BJ (cell line): ENCODE measurements at regions not wholly inside any gene's neighbourhood (a gene's known extent, or its start where the extent isn't known, plus 50 kb on each side); places are given as distances from the start of the nearest gene placed in this dataset.

Experiments
- CTCF ChIA-PET: fragments of 350-600 bp; formaldehyde crosslinking; extraction: SDS; loops from one replicate; lab custom pipeline; 2021; ENCODE audit warnings: antibody characterized with exemption, inconsistent platforms; lab: Yijun Ruan, JAX
- POLR2A ChIA-PET: fragments of 300-600 bp; sonication (Branson Sonifier 250); formaldehyde crosslinking; extraction: SDS; loops from one replicate; lab custom pipeline; 2021; ENCODE audit warnings: antibody characterized with exemption; lab: Charles Lee
- DNase-seq: peaks from one replicate; pipeline ENCODE4 v3.0.0-alpha.2; 2011; ENCODE audit warnings: low read depth
- H3K27me3 ChIP-seq: 2 replicates; pipeline ENCODE4 v1.6.0; 2011; ENCODE audit warnings: low read length; ENCODE audit not compliant: control insufficient read depth, insufficient read depth
- H3K36me3 ChIP-seq: 2 replicates; pipeline ENCODE4 v1.5.1; 2011; ENCODE audit warnings: low read length; ENCODE audit not compliant: control insufficient read depth, insufficient read depth
- H3K4me3 ChIP-seq: 2 replicates; pipeline ENCODE4 v1.5.1; 2011; ENCODE audit warnings: low read depth, mild to moderate bottlenecking, control low read depth, low read length
- TF ChIP-seq, protein P1 (sequence below): IDR thresholded peaks from 2 replicates; pipeline ENCODE4 v1.5.1; 2011; ENCODE audit warnings: low read depth, mild to moderate bottlenecking, control low read depth, inconsistent platforms, low read length, moderate library complexity; ENCODE audit not compliant: insufficient read depth

DNA sequence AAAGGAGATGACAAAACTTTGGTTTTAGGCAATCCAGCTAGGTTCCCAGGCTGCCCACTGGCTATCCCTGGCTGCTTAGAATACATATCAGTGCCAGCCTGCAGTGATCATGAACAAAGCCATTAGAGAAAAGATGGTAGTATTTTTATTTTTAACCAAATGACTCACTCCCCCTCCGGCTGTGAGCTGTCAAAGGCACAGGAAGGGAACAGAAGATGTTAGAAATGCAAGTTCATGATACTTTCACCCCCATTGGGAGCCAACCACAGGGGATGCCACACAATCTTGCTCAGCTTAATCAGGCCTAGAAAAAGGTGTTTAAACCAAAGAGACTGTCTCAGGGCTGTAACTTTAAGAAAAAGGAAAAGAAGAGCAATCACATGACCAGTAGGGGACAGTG lies 70.3 kb upstream of the ASTN2 start:
- POLR2A ChIA-PET, result no interaction called here
- no peak for DNase-seq

DNA sequence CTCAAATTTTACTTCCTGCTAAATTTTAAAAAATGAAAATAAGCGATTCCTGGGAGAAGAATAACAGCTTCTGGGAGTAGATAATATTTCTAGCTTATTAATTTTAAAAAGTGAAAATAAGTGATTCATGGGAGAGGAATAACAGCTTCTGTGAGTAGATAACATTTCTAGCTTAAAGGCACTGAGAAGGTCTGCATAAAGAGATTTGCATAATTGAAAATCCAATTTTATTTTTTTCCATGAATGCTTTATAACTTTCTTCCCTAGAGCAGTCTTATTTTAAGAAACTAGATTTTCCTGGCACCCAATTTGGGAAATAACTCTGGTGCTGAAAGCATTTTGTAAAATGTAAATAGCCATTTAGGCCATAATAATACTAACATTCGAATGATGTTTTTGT lies 65.9 kb upstream of the ASTN2 start:
- ChIA-PET CTCF (no interaction called here), POLR2A (no interaction called here)
- DNase-seq, result no peak
- H3K27me3 ChIP-seq, result no peaks in the 10 kb centered on the region
- TF ChIP-seq, protein P1, sequence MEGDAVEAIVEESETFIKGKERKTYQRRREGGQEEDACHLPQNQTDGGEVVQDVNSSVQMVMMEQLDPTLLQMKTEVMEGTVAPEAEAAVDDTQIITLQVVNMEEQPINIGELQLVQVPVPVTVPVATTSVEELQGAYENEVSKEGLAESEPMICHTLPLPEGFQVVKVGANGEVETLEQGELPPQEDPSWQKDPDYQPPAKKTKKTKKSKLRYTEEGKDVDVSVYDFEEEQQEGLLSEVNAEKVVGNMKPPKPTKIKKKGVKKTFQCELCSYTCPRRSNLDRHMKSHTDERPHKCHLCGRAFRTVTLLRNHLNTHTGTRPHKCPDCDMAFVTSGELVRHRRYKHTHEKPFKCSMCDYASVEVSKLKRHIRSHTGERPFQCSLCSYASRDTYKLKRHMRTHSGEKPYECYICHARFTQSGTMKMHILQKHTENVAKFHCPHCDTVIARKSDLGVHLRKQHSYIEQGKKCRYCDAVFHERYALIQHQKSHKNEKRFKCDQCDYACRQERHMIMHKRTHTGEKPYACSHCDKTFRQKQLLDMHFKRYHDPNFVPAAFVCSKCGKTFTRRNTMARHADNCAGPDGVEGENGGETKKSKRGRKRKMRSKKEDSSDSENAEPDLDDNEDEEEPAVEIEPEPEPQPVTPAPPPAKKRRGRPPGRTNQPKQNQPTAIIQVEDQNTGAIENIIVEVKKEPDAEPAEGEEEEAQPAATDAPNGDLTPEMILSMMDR, result no peak
- no peak overlapping the region for H3K4me3 ChIP-seq
- no peaks in the 10 kb centered on the region for H3K36me3 ChIP-seq

More for the DNA sequence above, 70.3 kb upstream of the ASTN2 start:
- Histone ChIP-seq H3K27me3 (no peaks in the 10 kb centered on the region), H3K36me3 (no peaks in the 10 kb centered on the region), H3K4me3 (no peak overlapping the region)
- TF ChIP-seq, protein P1, result no peak
- CTCF ChIA-PET, result interaction anchor here (1.2 kb wide), 1 partner anchor 23 kb away, joined by 3 read pairs; no protein-coding TSS in a partner anchor

DNA sequence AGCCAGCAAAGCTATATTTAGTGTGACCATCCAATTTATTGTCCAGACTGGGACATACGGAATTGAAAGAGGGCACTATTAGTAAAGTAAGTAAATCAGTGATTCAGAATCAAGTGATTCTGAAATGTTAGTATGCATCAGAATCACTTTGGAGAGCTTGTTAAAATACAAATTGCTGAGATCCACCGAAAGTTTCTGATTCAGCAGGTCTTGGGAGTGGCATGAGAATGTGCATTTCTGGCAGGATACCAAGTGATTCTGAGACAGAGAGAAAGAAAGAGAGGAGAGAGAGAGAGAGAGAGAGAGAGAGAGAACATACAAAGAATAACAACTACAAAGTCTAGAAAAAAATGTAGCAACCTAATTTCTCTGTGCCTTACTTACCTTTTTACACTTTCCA lies 65.4 kb upstream of the ASTN2 start:
- TF ChIP-seq, protein P1, result no peak
- no peak overlapping the region for H3K4me3 ChIP-seq
- H3K27me3 ChIP-seq, result no peaks in the 10 kb centered on the region
- ChIA-PET CTCF (interaction anchor here (3.2 kb wide), 1 partner anchor 8 kb away, joined by 14 read pairs; no protein-coding TSS in a partner anchor), POLR2A (no interaction called here)
- H3K36me3 ChIP-seq, result no peaks in the 10 kb centered on the region
- no peak for DNase-seq

DNA sequence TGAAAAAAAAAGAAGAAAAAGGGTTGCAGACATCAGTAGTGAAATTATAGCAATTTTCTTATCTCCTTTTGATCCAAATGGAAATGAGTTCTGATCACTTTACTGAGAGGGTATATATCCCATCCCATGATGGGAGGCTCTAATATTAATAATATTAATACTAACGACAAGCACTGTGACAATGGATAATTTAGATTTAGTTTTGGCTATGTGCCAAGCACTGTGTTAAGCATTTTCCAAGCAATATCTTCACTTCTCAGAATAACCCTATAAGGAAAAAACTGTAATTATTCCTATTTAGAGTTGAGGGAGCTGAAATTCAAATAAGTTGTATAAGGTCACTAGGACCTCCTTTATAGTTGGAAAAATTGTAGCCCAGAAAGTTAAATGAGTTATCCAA lies 58.4 kb upstream of the ASTN2 start:
- Histone ChIP-seq H3K36me3 (no peaks in the 10 kb centered on the region), H3K4me3 (no peak overlapping the region), H3K27me3 (no peaks in the 10 kb centered on the region)
- POLR2A ChIA-PET, result no interaction called here
- TF ChIP-seq, protein P1, result no peak
- no peak for DNase-seq
- CTCF ChIA-PET, result interaction anchor here (0.8 kb wide), 1 partner anchor 14 kb away, joined by 3 read pairs; no protein-coding TSS in a partner anchor

DNA sequence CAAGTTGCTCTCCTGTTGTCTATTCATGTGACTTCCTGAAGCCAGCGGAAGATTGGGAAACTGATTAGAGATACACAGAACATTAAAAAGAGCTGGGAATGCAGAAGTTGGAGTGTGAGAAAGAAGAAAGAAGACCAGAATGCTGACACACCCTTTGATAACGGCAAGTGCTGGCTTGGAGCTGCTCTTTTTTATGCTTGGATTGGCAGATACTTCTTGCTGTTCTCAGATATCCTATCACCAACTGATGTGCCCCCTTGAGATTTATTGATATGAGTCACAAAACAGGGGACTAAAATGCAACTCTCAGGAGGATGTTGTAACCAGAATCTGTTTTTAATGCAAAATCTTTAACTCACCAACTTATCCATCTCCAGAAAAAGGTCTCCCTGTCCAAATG lies 56.0 kb upstream of the ASTN2 start:
- TF ChIP-seq, protein P1, result no peak
- H3K4me3 ChIP-seq, result no peak overlapping the region
- DNase-seq, result no peak
- POLR2A ChIA-PET, result no interaction called here
- CTCF ChIA-PET, result no interaction called here
- H3K36me3 ChIP-seq, result no peaks in the 10 kb centered on the region
- H3K27me3 ChIP-seq, result no peaks in the 10 kb centered on the region
